ENCODE measurements at regions not wholly inside any gene's neighbourhood (a gene's known extent, or its start where the extent isn't known, plus 50 kb on each side); places are given as distances from the start of the nearest gene placed in this dataset.

DNA sequence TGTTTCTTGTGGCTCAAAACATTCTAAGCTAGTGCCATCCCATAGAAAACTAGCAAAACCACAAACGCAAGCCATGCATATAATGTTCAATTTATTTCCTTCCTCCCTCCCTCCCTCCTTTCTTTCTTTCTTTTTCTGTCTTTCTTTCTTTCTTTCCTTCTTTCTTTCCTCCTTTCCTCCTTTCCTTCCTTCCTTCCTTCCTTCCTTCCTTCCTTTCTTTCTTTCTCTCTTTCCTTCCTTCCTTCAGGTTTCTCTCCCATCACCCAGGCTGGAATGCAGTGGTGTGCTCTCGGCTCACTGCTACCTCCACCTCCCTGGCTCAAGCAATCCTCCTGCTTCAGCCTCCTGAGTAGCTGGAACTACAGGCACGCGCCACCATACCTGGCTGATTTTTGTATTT, 492.8 kb upstream of the PROK2 start:
- Histone ChIP-seq H3K9ac (ENCODE audit: low read depth, low read length, poor library complexity) (no peak overlapping the region), H3K14ac (ENCODE audit: low read length) (no peak overlapping the region), H2BK5ac (ENCODE audit: low read length) (no peak overlapping the region), H3K27ac (replicated peaks; ENCODE audit: low read length) (no peak overlapping the region), H3K23ac (ENCODE audit: low read depth, low read length, poor library complexity) (no peak overlapping the region), H2AK5ac (ENCODE audit: low read depth, low read length) (no peak overlapping the region), H2BK15ac (ENCODE audit: low read length) (no peak overlapping the region), H2BK12ac (ENCODE audit: low read length) (no peak overlapping the region), H3K4me3 (ENCODE audit: low read length in 2 of 2) (no peak overlapping the region), H2BK120ac (ENCODE audit: low read depth, low read length) (no peak overlapping the region), H3K9me3 (replicated peaks in 1 of 2; ENCODE audit: control insufficient read depth in 2 of 2, insufficient read depth in 1 of 2, low read depth in 1 of 2, low read length in 2 of 2) (no peaks in the 10 kb centered on the region), H3K18ac (ENCODE audit: low read length) (no peak overlapping the region), H3K36me3 (replicated peaks in 1 of 2; ENCODE audit: control insufficient read depth in 2 of 2, insufficient read depth in 2 of 2, low read length in 2 of 2) (no peaks in the 10 kb centered on the region), H2AFZ (ENCODE audit: low read length) (no peak overlapping the region), H3K4me1 (ENCODE audit: control insufficient read depth in 2 of 2, insufficient read depth in 1 of 2, low read depth in 1 of 2, low read length in 2 of 2) (peaks cover 3 to 13% of the 10 kb centered on the region in 2 donors), H3K4me2 (ENCODE audit: insufficient read depth, low read length, poor library complexity, severe bottlenecking) (no peak overlapping the region), H3K4ac (ENCODE audit: low read length) (no peak overlapping the region), H4K8ac (ENCODE audit: low read depth, low read length) (no peak overlapping the region), H4K91ac (ENCODE audit: low read depth, low read length, poor library complexity) (no peak overlapping the region), H3K79me1 (ENCODE audit: low read depth, low read length) (no peaks in the 10 kb centered on the region), H3K27me3 (ENCODE audit: control insufficient read depth in 3 of 3, insufficient read depth in 3 of 3, low read depth in 1 of 3, low read length in 3 of 3) (no peaks in the 10 kb centered on the region)
- no CpG with 5 or more reads among the region's 4 CpGs for WGBS, 2 donors (ENCODE audit: extremely low coverage in 2 of 2, insufficient read length in 2 of 2, insufficient replicate concordance in 1 of 2)
- no peak for DNase-seq (ENCODE audit: low spot score)

DNA sequence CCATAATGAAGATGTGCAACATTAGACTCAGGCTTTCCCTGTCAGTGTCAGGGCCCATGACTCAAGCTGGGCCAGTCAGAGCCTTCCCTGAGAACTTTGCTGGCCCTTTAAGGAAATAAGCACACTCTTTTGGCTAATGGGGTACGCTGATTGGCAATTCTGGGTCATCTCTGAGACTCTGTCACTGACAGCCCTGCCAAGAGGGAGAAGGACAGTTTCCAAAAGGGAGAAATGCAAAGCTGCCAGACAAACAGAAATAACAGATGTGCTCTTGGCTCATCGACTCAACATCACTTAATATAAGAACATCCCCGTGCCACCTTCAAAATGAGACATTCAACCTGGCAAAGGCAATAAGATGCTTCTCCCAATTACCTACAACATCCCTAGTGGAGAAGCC, 491.9 kb upstream of the PROK2 start:
- H4K91ac ChIP-seq (ENCODE audit: low read depth, low read length, poor library complexity), result no peak overlapping the region
- no peak overlapping the region for H2BK120ac ChIP-seq (ENCODE audit: low read depth, low read length)
- H2AFZ ChIP-seq (ENCODE audit: low read length), result no peak overlapping the region
- H3K9me3 ChIP-seq (replicated peaks in 1 of 2; ENCODE audit: control insufficient read depth in 2 of 2, insufficient read depth in 1 of 2, low read depth in 1 of 2, low read length in 2 of 2), result no peaks in the 10 kb centered on the region
- no peak overlapping the region for H3K14ac ChIP-seq (ENCODE audit: low read length)
- H2AK5ac ChIP-seq (ENCODE audit: low read depth, low read length), result no peak overlapping the region
- no peak overlapping the region for H3K27ac ChIP-seq (replicated peaks; ENCODE audit: low read length)
- no peak overlapping the region for H3K18ac ChIP-seq (ENCODE audit: low read length)
- no peak overlapping the region for H2BK5ac ChIP-seq (ENCODE audit: low read length)
- H3K9ac ChIP-seq (ENCODE audit: low read depth, low read length, poor library complexity), result no peak overlapping the region
- no peak overlapping the region for H2BK12ac ChIP-seq (ENCODE audit: low read length)
- H3K23ac ChIP-seq (ENCODE audit: low read depth, low read length, poor library complexity), result no peak overlapping the region
- no peak overlapping the region for H2BK15ac ChIP-seq (ENCODE audit: low read length)
- no CpG with 5 or more reads among the region's 3 CpGs for WGBS, 2 donors (ENCODE audit: extremely low coverage in 2 of 2, insufficient read length in 2 of 2, insufficient replicate concordance in 1 of 2)
- H3K79me1 ChIP-seq (ENCODE audit: low read depth, low read length), result no peaks in the 10 kb centered on the region
- no peak overlapping the region for H4K8ac ChIP-seq (ENCODE audit: low read depth, low read length)
- H3K4ac ChIP-seq (ENCODE audit: low read length), result no peak overlapping the region
- H3K4me1 ChIP-seq (ENCODE audit: control insufficient read depth in 2 of 2, insufficient read depth in 1 of 2, low read depth in 1 of 2, low read length in 2 of 2), result peaks cover 3 to 13% of the 10 kb centered on the region in 2 donors
- no peak for DNase-seq (ENCODE audit: low spot score)
- H3K4me3 ChIP-seq (ENCODE audit: low read length in 2 of 2), result no peak overlapping the region
- no peak overlapping the region for H3K4me2 ChIP-seq (ENCODE audit: insufficient read depth, low read length, poor library complexity, severe bottlenecking)
- peaks cover 0 to 4% (median 0%) of the 10 kb centered on the region in 3 experiments for H3K27me3 ChIP-seq (ENCODE audit: control insufficient read depth in 3 of 3, insufficient read depth in 3 of 3, low read depth in 1 of 3, low read length in 3 of 3)
- no peaks in the 10 kb centered on the region for H3K36me3 ChIP-seq (replicated peaks in 1 of 2; ENCODE audit: control insufficient read depth in 2 of 2, insufficient read depth in 2 of 2, low read length in 2 of 2)

DNA sequence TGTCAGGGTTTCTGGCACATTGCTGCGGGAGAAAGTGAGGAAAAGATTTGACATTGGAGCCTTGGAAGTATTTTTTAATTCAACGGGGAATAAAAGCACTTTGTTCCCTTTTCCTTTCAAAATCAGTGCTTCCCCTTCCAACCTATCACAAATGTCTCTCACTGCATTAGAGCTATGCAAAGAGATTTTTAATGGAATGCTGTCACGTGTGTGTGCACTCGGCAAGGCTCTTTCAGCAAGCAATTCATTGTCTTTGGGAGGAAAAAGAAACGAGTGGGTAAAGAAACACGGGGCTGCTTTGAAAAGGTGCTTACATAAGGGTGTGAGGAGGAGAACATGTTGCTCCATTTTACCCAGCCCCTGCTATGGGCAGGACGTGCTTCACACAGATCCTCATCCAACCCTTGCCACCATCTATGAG, 490.4 kb upstream of the PROK2 start:
- H2BK12ac ChIP-seq (ENCODE audit: low read length), result no peak overlapping the region
- no peak overlapping the region for H2BK120ac ChIP-seq (ENCODE audit: low read depth, low read length)
- H3K4ac ChIP-seq (ENCODE audit: low read length), result no peak overlapping the region
- H3K27ac ChIP-seq (replicated peaks; ENCODE audit: low read length), result no peak overlapping the region
- H3K36me3 ChIP-seq (replicated peaks in 1 of 2; ENCODE audit: control insufficient read depth in 2 of 2, insufficient read depth in 2 of 2, low read length in 2 of 2), result no peaks in the 10 kb centered on the region
- no peak overlapping the region for H3K18ac ChIP-seq (ENCODE audit: low read length)
- H3K4me2 ChIP-seq (ENCODE audit: insufficient read depth, low read length, poor library complexity, severe bottlenecking), result no peak overlapping the region
- no peak for DNase-seq (ENCODE audit: low spot score)
- H2AK5ac ChIP-seq (ENCODE audit: low read depth, low read length), result no peak overlapping the region
- no CpG with 5 or more reads among the region's 7 CpGs for WGBS, 2 donors (ENCODE audit: extremely low coverage in 2 of 2, insufficient read length in 2 of 2, insufficient replicate concordance in 1 of 2)
- H3K27me3 ChIP-seq (ENCODE audit: control insufficient read depth in 3 of 3, insufficient read depth in 3 of 3, low read depth in 1 of 3, low read length in 3 of 3), result peaks cover 0 to 4% (median 0%) of the 10 kb centered on the region in 3 experiments
- no peak overlapping the region for H4K8ac ChIP-seq (ENCODE audit: low read depth, low read length)
- H3K23ac ChIP-seq (ENCODE audit: low read depth, low read length, poor library complexity), result no peak overlapping the region
- H2AFZ ChIP-seq (ENCODE audit: low read length), result no peak overlapping the region
- no peaks in the 10 kb centered on the region for H3K79me1 ChIP-seq (ENCODE audit: low read depth, low read length)
- H2BK5ac ChIP-seq (ENCODE audit: low read length), result no peak overlapping the region
- no peak overlapping the region for H3K9ac ChIP-seq (ENCODE audit: low read depth, low read length, poor library complexity)
- H3K9me3 ChIP-seq (replicated peaks in 1 of 2; ENCODE audit: control insufficient read depth in 2 of 2, insufficient read depth in 1 of 2, low read depth in 1 of 2, low read length in 2 of 2), result no peaks in the 10 kb centered on the region
- no peak overlapping the region for H3K4me3 ChIP-seq (ENCODE audit: low read length in 2 of 2)
- H3K14ac ChIP-seq (ENCODE audit: low read length), result no peak overlapping the region
- peaks cover 3 to 13% of the 10 kb centered on the region in 2 donors for H3K4me1 ChIP-seq (ENCODE audit: control insufficient read depth in 2 of 2, insufficient read depth in 1 of 2, low read depth in 1 of 2, low read length in 2 of 2)
- H4K91ac ChIP-seq (ENCODE audit: low read depth, low read length, poor library complexity), result no peak overlapping the region
- no peak overlapping the region for H2BK15ac ChIP-seq (ENCODE audit: low read length)

DNA sequence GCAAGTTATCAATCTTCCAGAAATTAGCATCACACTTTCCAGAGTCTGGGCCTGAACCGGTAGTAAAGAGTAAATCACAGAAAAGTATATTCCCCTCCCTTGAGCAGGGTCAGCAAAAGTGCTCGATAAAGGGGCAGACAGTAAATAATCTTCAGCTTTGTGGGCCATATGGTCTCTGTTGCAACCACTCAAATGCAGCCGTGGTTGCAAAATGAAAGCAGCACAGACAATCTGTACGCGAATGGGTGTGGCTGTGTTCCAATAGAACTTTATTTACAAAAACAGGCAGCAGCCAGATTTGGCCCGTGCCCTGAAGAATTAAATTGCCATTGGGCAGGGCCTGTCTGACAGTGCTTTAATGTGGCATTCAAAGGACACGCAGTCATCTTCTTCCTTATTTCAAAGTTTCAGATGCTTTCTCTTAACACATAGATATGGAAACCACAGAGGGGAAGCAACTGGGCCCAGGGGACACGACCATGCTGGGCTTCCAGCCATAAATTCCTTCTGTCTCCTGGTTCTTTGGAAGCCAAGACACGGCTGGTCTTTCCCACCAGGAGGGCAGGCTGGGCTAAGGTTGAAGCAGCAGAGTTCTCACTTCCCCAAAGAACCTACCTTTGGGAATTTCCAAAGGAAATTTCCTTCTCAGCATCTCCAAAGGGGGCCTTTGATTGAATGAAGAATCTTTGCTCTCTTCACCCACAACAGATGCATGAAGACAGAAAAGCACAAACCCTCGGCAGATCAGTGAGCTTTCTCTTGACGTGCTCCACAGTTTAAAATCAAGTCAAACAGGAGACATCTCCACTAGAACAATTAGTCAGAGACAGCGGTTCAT, 489.8 kb upstream of the PROK2 start:
- Histone ChIP-seq H2AK5ac (ENCODE audit: low read depth, low read length) (no peak overlapping the region), H3K14ac (ENCODE audit: low read length) (no peak overlapping the region), H3K27me3 (ENCODE audit: control insufficient read depth in 3 of 3, insufficient read depth in 3 of 3, low read depth in 1 of 3, low read length in 3 of 3) (peaks cover 0 to 4% (median 0%) of the 10 kb centered on the region in 3 experiments), H3K27ac (replicated peaks; ENCODE audit: low read length) (no peak overlapping the region), H3K18ac (ENCODE audit: low read length) (no peak overlapping the region), H3K4ac (ENCODE audit: low read length) (no peak overlapping the region), H2BK5ac (ENCODE audit: low read length) (no peak overlapping the region), H4K91ac (ENCODE audit: low read depth, low read length, poor library complexity) (no peak overlapping the region), H4K8ac (ENCODE audit: low read depth, low read length) (no peak overlapping the region), H3K36me3 (replicated peaks in 1 of 2; ENCODE audit: control insufficient read depth in 2 of 2, insufficient read depth in 2 of 2, low read length in 2 of 2) (no peaks in the 10 kb centered on the region), H3K4me1 (ENCODE audit: control insufficient read depth in 2 of 2, insufficient read depth in 1 of 2, low read depth in 1 of 2, low read length in 2 of 2) (peaks cover 3 to 11% of the 10 kb centered on the region in 2 donors), H3K23ac (ENCODE audit: low read depth, low read length, poor library complexity) (no peak overlapping the region), H3K79me1 (ENCODE audit: low read depth, low read length) (no peaks in the 10 kb centered on the region), H2AFZ (ENCODE audit: low read length) (no peak overlapping the region), H3K9ac (ENCODE audit: low read depth, low read length, poor library complexity) (no peak overlapping the region), H3K4me2 (ENCODE audit: insufficient read depth, low read length, poor library complexity, severe bottlenecking) (no peak overlapping the region), H3K9me3 (replicated peaks in 1 of 2; ENCODE audit: control insufficient read depth in 2 of 2, insufficient read depth in 1 of 2, low read depth in 1 of 2, low read length in 2 of 2) (no peaks in the 10 kb centered on the region), H2BK15ac (ENCODE audit: low read length) (no peak overlapping the region), H2BK12ac (ENCODE audit: low read length) (peak overlapping the region; percentile 27), H3K4me3 (ENCODE audit: low read length in 2 of 2) (no peak overlapping the region), H2BK120ac (ENCODE audit: low read depth, low read length) (no peak overlapping the region)
- no CpG with 5 or more reads among the region's 12 CpGs for whole genome bisulfite sequencing, 2 donors (ENCODE audit: extremely low coverage in 2 of 2, insufficient read length in 2 of 2, insufficient replicate concordance in 1 of 2)
- no peak for DNase-seq (ENCODE audit: low spot score)

Measured in neuronal stem cell (in vitro differentiated cells).